ENCODE measurements at regions not wholly inside any gene's neighbourhood (a gene's known extent, or its start where the extent isn't known, plus 50 kb on each side); places are given as distances from the start of the nearest gene placed in this dataset.

DNA sequence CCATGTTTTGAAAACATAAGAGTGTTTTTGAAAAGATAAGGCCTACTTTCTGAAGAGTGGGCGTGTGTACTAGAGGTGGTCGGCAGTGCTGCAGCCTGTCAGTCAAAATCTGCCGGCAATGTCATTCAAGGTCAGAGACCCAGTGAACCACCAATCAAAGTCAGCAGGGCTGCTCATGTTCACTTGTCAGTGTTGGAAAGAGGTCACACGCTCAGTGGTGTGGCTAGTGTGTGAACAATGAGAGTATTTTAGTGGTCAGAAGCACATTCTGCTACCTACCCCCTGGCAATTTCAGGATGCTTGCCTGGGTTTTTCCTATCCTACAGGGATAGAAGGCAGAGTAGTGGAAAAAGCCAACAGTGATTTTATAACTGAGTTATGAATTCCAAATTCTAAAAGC lies 278.5 kb upstream of the ONECUT1 start:
- H3K9me3 ChIP-seq: no peaks in the 10 kb centered on the region
- no peaks in the 10 kb centered on the region for H3K4me1 ChIP-seq
- no peak overlapping the region for H3K4me3 ChIP-seq
- H3K27me3 ChIP-seq (ENCODE audit: insufficient read depth in 3 of 3, low read length in 2 of 3): no peaks in the 10 kb centered on the region
- TF ChIP-seq, protein P1, sequence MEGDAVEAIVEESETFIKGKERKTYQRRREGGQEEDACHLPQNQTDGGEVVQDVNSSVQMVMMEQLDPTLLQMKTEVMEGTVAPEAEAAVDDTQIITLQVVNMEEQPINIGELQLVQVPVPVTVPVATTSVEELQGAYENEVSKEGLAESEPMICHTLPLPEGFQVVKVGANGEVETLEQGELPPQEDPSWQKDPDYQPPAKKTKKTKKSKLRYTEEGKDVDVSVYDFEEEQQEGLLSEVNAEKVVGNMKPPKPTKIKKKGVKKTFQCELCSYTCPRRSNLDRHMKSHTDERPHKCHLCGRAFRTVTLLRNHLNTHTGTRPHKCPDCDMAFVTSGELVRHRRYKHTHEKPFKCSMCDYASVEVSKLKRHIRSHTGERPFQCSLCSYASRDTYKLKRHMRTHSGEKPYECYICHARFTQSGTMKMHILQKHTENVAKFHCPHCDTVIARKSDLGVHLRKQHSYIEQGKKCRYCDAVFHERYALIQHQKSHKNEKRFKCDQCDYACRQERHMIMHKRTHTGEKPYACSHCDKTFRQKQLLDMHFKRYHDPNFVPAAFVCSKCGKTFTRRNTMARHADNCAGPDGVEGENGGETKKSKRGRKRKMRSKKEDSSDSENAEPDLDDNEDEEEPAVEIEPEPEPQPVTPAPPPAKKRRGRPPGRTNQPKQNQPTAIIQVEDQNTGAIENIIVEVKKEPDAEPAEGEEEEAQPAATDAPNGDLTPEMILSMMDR (IDR thresholded peaks at IDR 0.05): no peak
- intact Hi-C loops (cut with DNase I): no loop called here
- no peak overlapping the region for H3K27ac ChIP-seq
- WGBS, 3 donors: 64 to 78% (median 70%) methylated on average over 4 of the region's 4 CpGs
- no peak for DNase-seq
- no peaks in the 10 kb centered on the region for H3K36me3 ChIP-seq (ENCODE audit: insufficient read depth in 1 of 2, low read depth in 1 of 2)
- no peak for ATAC-seq

DNA sequence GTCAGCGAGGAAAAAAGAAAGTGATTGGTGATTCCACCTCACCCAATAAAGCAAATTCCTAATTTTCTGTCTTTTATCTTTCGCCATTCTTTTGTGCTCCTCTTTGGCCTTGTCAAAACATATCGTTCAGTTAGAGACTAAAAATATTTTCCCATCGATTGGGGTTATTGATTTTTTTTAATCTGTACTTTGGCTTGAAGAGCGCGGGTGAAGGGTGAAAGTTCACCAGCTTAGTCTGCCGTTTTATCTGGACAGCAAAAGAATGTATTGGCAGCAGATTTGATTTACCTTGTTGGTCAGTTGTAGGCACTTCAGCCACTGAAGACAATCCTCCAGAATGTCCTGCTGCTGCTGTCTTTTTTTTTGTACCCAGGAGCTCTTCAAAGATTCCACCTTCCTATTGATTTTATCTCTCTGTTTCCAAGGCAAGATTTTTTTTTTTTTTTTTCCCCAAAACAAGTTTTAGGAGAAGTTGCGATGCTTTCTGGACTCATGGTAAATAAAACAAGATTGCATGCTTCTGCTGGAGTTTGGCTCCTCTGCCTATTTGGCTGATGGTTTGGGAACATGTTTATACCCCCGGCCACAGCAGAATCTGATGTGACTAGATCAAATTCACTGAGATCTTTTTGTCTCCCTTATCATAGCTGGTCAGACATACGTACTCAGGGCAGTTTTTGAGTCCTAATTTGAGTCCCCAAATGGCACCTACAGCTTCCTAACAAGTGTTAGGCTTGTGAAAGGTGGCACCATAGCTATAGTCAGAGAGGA lies 269.3 kb upstream of the ONECUT1 start:
- Histone ChIP-seq H3K4me1 (no peaks in the 10 kb centered on the region), H3K9me3 (no peaks in the 10 kb centered on the region), H3K36me3 (ENCODE audit: insufficient read depth in 1 of 2, low read depth in 1 of 2) (no peaks in the 10 kb centered on the region), H3K27me3 (ENCODE audit: insufficient read depth in 3 of 3, low read length in 2 of 3) (no peaks in the 10 kb centered on the region), H3K4me3 (no peak overlapping the region), H3K27ac (no peak overlapping the region)
- TF ChIP-seq, protein P1 (IDR thresholded peaks at IDR 0.05): no peak
- intact Hi-C loops (cut with DNase I): no loop called here
- 80 to 83% (median 81%) methylated on average over 10 of the region's 10 CpGs for WGBS, 3 donors
- DNase-seq: no peak
- ATAC-seq: no peak

DNA sequence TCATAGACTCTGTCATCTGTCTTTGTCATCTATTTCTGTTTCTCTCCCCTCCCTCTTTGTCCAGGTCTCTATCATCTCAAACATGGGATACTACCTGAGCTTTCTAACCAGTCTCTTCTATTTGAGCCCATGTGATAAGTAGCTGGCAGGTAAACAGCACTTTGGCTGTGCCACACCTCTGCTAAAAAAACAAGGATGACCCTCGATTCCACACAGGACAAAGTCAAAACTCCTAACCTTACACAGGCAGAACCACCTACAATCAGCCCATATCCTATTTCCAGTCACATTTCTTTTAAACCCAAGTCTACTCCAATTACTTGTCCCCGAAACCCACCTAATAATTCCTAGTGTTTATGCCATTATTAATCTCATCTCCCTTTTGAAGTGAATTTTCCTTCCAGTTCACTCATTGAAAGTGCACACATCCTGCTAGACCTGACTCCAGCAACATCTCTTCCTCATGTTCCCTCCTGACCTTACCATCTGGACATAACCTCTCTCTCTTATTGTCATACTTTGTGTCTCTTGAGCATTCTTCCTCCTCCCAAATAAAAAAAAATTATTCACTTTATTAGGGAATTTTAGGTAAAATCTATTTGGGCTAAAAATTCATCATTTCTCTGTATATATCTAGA lies 256.1 kb upstream of the ONECUT1 start:
- no peaks in the 10 kb centered on the region for H3K27me3 ChIP-seq (ENCODE audit: insufficient read depth in 3 of 3, low read length in 2 of 3)
- no peak for DNase-seq
- H3K4me3 ChIP-seq: no peak overlapping the region
- H3K27ac ChIP-seq: no peak overlapping the region
- TF ChIP-seq, protein P1 (IDR thresholded peaks at IDR 0.05): no peak
- intact Hi-C loops (cut with DNase I): no loop called here
- no peaks in the 10 kb centered on the region for H3K36me3 ChIP-seq (ENCODE audit: insufficient read depth in 1 of 2, low read depth in 1 of 2)
- ATAC-seq: no peak
- WGBS, 3 donors: 38 to 44% (median 39%) methylated on average over 2 of the region's 2 CpGs
- H3K4me1 ChIP-seq: no peaks in the 10 kb centered on the region
- H3K9me3 ChIP-seq: peaks cover 8% of the 10 kb centered on the region

DNA sequence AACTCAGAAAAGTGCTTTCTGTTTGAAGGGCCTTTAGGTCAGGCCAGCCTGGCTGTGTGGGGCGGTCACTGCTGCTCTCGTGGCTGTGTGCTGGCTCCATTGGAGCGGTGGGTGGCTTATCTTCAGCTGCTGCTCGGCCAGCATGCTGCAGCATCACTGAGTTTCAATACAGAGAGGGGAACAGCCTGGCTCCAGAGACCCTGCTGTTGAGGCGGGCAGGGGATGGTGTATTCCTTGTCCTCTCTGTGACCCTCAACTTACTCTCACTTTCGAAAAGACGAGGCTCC lies 248.5 kb upstream of the ONECUT1 start:
- ATAC-seq (no peak), DNase-seq (no peak)
- no peak overlapping the region for H3K27ac ChIP-seq
- H3K9me3 ChIP-seq: peaks cover 4% of the 10 kb centered on the region
- no peaks in the 10 kb centered on the region for H3K36me3 ChIP-seq (ENCODE audit: insufficient read depth in 1 of 2, low read depth in 1 of 2)
- no peak overlapping the region for H3K4me3 ChIP-seq
- H3K27me3 ChIP-seq (ENCODE audit: insufficient read depth in 3 of 3, low read length in 2 of 3): no peaks in the 10 kb centered on the region
- TF ChIP-seq, protein P1 (IDR thresholded peaks at IDR 0.05): no peak
- WGBS, 3 donors: 54 to 67% (median 58%) methylated on average over 7 of the region's 7 CpGs
- no peaks in the 10 kb centered on the region for H3K4me1 ChIP-seq
- intact Hi-C loops (cut with DNase I): no loop called here

Data from psoas muscle (tissue), 7 donors.